Trophoblast cell (in vitro differentiated cells and primary cell): ENCODE measurements at regions not wholly inside any gene's neighbourhood (a gene's known extent, or its start where the extent isn't known, plus 50 kb on each side); places are given as distances from the start of the nearest gene placed in this dataset.

Source experiments
- DNase-seq, 2 donors: peaks; one replicate each; pipeline ENCODE4 v3.0.0-alpha.2; 2016
- H2AFZ ChIP-seq: 2 replicates; pipeline ENCODE4 v1.6.1; 2013; ENCODE audit warnings: low read length, moderate library complexity, mild to moderate bottlenecking; ENCODE audit not compliant: insufficient read depth, poor library complexity
- H2AK5ac ChIP-seq: 2 replicates; pipeline ENCODE4 v1.6.1; 2013; ENCODE audit warnings: mild to moderate bottlenecking, low read length
- H2BK120ac ChIP-seq: 2 replicates; pipeline ENCODE4 v1.6.1; 2013; ENCODE audit warnings: low read length, mild to moderate bottlenecking, moderate library complexity; ENCODE audit not compliant: insufficient read depth, poor library complexity
- H2BK12ac ChIP-seq: 2 replicates; pipeline ENCODE4 v1.6.1; 2013; ENCODE audit warnings: mild to moderate bottlenecking, low read length, moderate library complexity
- H2BK5ac ChIP-seq: 2 replicates; pipeline ENCODE4 v1.6.1; 2013; ENCODE audit warnings: low read length, low read depth, moderate library complexity, mild to moderate bottlenecking; ENCODE audit not compliant: poor library complexity
- H3K14ac ChIP-seq: 2 replicates; pipeline ENCODE4 v1.6.1; 2013; ENCODE audit warnings: mild to moderate bottlenecking, low read length
- H3K18ac ChIP-seq: 2 replicates; pipeline ENCODE4 v1.6.1; 2013; ENCODE audit warnings: mild to moderate bottlenecking, low read length
- H3K23ac ChIP-seq: 2 replicates; pipeline ENCODE4 v1.6.1; 2013; ENCODE audit warnings: low read length
- H3K27ac ChIP-seq: 2 replicates; pipeline ENCODE4 v1.5.1; 2013; ENCODE audit warnings: low read depth, mild to moderate bottlenecking, inconsistent platforms, low read length, moderate library complexity
- H3K27me3 ChIP-seq: 2 replicates; pipeline ENCODE4 v1.6.1; 2013; ENCODE audit warnings: inconsistent platforms, mild to moderate bottlenecking, low read length, moderate library complexity; ENCODE audit not compliant: insufficient read depth
- H3K36me3 ChIP-seq, 2 experiments: 1 replicate in 1 of 2; 2 replicates in 1 of 2; pipeline ENCODE4 v1.6.1; 2013; ENCODE audit warnings: low read length in 2 of 2, mild to moderate bottlenecking in 2 of 2, moderate library complexity in 1 of 2; ENCODE audit not compliant: insufficient read depth in 2 of 2, control insufficient read depth in 1 of 2
- H3K4ac ChIP-seq: 2 replicates; pipeline ENCODE4 v1.6.1; 2013; ENCODE audit warnings: low read depth, mild to moderate bottlenecking, low read length, moderate library complexity
- H3K4me1 ChIP-seq, 2 experiments: 1 replicate in 1 of 2; 2 replicates in 1 of 2; pipeline ENCODE4 v1.6.1; 2013; ENCODE audit warnings: low read length in 2 of 2, mild to moderate bottlenecking in 2 of 2, moderate library complexity in 1 of 2; ENCODE audit not compliant: insufficient read depth in 2 of 2, control insufficient read depth in 1 of 2
- H3K4me2 ChIP-seq: 2 replicates; pipeline ENCODE4 v1.6.1; 2013; ENCODE audit warnings: inconsistent platforms, mild to moderate bottlenecking, low read length, moderate library complexity
- H3K4me3 ChIP-seq: 2 replicates; pipeline ENCODE4 v1.5.1; 2013; ENCODE audit warnings: mild to moderate bottlenecking, low read depth, low read length, inconsistent platforms
- H3K79me1 ChIP-seq: one replicate; pipeline ENCODE4 v1.6.1; 2013; ENCODE audit warnings: low read length
- H3K79me2 ChIP-seq: 2 replicates; pipeline ENCODE4 v1.6.1; 2013; ENCODE audit warnings: low read length, mild to moderate bottlenecking; ENCODE audit not compliant: control insufficient read depth, insufficient read depth, poor library complexity
- H3K9ac ChIP-seq: 2 replicates; pipeline ENCODE4 v1.6.1; 2013; ENCODE audit warnings: mild to moderate bottlenecking, low read length
- H3K9me3 ChIP-seq: 2 replicates; pipeline ENCODE4 v1.6.1; 2013; ENCODE audit warnings: low read depth, mild to moderate bottlenecking, control low read depth, inconsistent platforms, low read length; ENCODE audit not compliant: insufficient read depth
- H4K12ac ChIP-seq: 2 replicates; pipeline ENCODE4 v1.6.1; 2013; ENCODE audit warnings: low read depth, mild to moderate bottlenecking, low read length, moderate library complexity
- H4K8ac ChIP-seq: 2 replicates; pipeline ENCODE4 v1.6.1; 2013; ENCODE audit warnings: low read depth, mild to moderate bottlenecking, low read length, moderate library complexity
- H4K91ac ChIP-seq: one replicate; pipeline ENCODE4 v1.6.1; 2013; ENCODE audit warnings: low read depth, mild to moderate bottlenecking, low read length, moderate library complexity
- WGBS: extraction: QIAGEN DNeasy Blood & Tissue Kit; methylation state at CpG from one replicate; pipeline ENCODE4 v1.1.7; 2013; ENCODE audit warnings: missing lambda C conversion rate; ENCODE audit not compliant: insufficient read length, insufficient coverage; ENCODE audit errors: extremely low coverage; 5-methylcytosine and 5-hydroxymethylcytosine counted together

- no peaks in the 10 kb centered on the region for H3K36me3 ChIP-seq
- no peak overlapping the region for H2BK12ac ChIP-seq
- no peaks in the 10 kb centered on the region for H3K79me1 ChIP-seq
- no peak overlapping the region for H2BK5ac ChIP-seq
- H3K79me2 ChIP-seq, result no peaks in the 10 kb centered on the region
- no peak overlapping the region for H3K4me2 ChIP-seq
- no peak overlapping the region for H3K4ac ChIP-seq
- no peaks in the 10 kb centered on the region for H3K9me3 ChIP-seq
- no CpG with 5 or more reads among the region's 7 CpGs for WGBS
- H3K27me3 ChIP-seq, result no peaks in the 10 kb centered on the region
- no peak overlapping the region for H4K12ac ChIP-seq
- no peak overlapping the region for H3K9ac ChIP-seq
- H3K4me1 ChIP-seq, result no peaks in the 10 kb centered on the region
- no peak overlapping the region for H4K91ac ChIP-seq
- no peak overlapping the region for H2BK120ac ChIP-seq
- H3K14ac ChIP-seq, result no peak overlapping the region
- H4K8ac ChIP-seq, result no peak overlapping the region
- no peak for DNase-seq
- no peak overlapping the region for H3K18ac ChIP-seq
- H2AFZ ChIP-seq, result no peak overlapping the region
- H3K27ac ChIP-seq, result no peak overlapping the region
- no peak overlapping the region for H3K4me3 ChIP-seq
- peak overlapping the region; percentile 61 for H3K23ac ChIP-seq
- H2AK5ac ChIP-seq, result no peak overlapping the region
Observed at GRCh38 chr6:164832410-164832809, 477.0 kb downstream of the C6orf118 start.

GRCh38 chr6:164827537-164827936, 481.9 kb downstream of the C6orf118 start:
- no peak overlapping the region for H4K12ac ChIP-seq
- H3K23ac ChIP-seq, result no peak overlapping the region
- no peak overlapping the region for H2BK12ac ChIP-seq
- no peaks in the 10 kb centered on the region for H3K27me3 ChIP-seq
- H3K9me3 ChIP-seq, result peaks cover 2% of the 10 kb centered on the region
- WGBS, result no CpG with 5 or more reads among the region's 8 CpGs
- H3K79me2 ChIP-seq, result no peaks in the 10 kb centered on the region
- no peak overlapping the region for H3K4me2 ChIP-seq
- no peak overlapping the region for H3K27ac ChIP-seq
- H3K18ac ChIP-seq, result no peak overlapping the region
- H2AFZ ChIP-seq, result no peak overlapping the region
- H3K36me3 ChIP-seq, result no peaks in the 10 kb centered on the region
- H3K14ac ChIP-seq, result no peak overlapping the region
- no peaks in the 10 kb centered on the region for H3K79me1 ChIP-seq
- H3K4ac ChIP-seq, result no peak overlapping the region
- no peaks in the 10 kb centered on the region for H3K4me1 ChIP-seq
- no peak overlapping the region for H2BK5ac ChIP-seq
- DNase-seq, result peak; percentile 1 to 23
- no peak overlapping the region for H3K9ac ChIP-seq
- H2AK5ac ChIP-seq, result no peak overlapping the region
- no peak overlapping the region for H3K4me3 ChIP-seq
- no peak overlapping the region for H2BK120ac ChIP-seq
- H4K8ac ChIP-seq, result no peak overlapping the region
- no peak overlapping the region for H4K91ac ChIP-seq

GRCh38 chr6:164826831-164827468, 482.5 kb downstream of the C6orf118 start:
- Histone ChIP-seq H3K9me3 (peaks cover 2% of the 10 kb centered on the region), H2BK120ac (no peak overlapping the region), H3K14ac (no peak overlapping the region), H3K27ac (no peak overlapping the region), H3K79me2 (no peaks in the 10 kb centered on the region), H3K4me2 (no peak overlapping the region), H3K4me1 (no peaks in the 10 kb centered on the region), H3K18ac (no peak overlapping the region), H2AFZ (no peak overlapping the region), H2AK5ac (no peak overlapping the region), H4K8ac (no peak overlapping the region), H4K12ac (no peak overlapping the region), H4K91ac (no peak overlapping the region), H3K79me1 (no peaks in the 10 kb centered on the region), H3K4me3 (no peak overlapping the region), H3K9ac (no peak overlapping the region), H3K36me3 (no peaks in the 10 kb centered on the region), H2BK5ac (no peak overlapping the region), H3K27me3 (no peaks in the 10 kb centered on the region), H2BK12ac (no peak overlapping the region), H3K23ac (no peak overlapping the region), H3K4ac (no peak overlapping the region)
- no peak for DNase-seq
- WGBS, result no CpG with 5 or more reads among the region's 11 CpGs

DNA sequence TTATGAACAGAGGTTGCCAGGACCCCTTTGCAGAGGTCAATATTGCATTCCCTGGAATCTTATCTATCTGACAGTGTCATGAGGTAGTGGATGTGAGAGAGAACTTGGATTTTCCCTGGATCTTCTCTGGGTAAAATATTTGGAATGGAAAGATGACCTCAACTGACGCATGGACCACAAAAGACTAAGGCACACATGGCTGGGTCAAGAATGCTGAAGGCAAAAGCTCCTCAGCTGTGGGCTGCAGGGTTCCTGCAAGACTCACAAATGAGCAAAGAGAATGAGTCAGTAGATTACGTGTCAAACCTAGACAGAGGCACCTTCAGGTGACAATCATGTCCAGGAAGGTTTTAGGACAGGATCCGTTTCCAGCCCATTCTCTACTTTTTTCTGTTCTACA, 484.0 kb downstream of the C6orf118 start:
- Histone ChIP-seq H4K91ac (no peak overlapping the region), H4K8ac (no peak overlapping the region), H3K23ac (no peak overlapping the region), H3K4me1 (no peaks in the 10 kb centered on the region), H2BK120ac (no peak overlapping the region), H4K12ac (no peak overlapping the region), H2AFZ (no peak overlapping the region), H3K79me2 (no peaks in the 10 kb centered on the region), H3K27ac (no peak overlapping the region), H3K4me2 (no peak overlapping the region), H2BK12ac (no peak overlapping the region), H3K18ac (no peak overlapping the region), H3K4ac (no peak overlapping the region), H3K4me3 (no peak overlapping the region), H3K9ac (no peak overlapping the region), H3K36me3 (no peaks in the 10 kb centered on the region), H2AK5ac (no peak overlapping the region), H3K14ac (no peak overlapping the region), H3K27me3 (no peaks in the 10 kb centered on the region), H3K79me1 (no peaks in the 10 kb centered on the region), H2BK5ac (no peak overlapping the region), H3K9me3 (peaks cover 2% of the 10 kb centered on the region)
- DNase-seq, result peak in 1 of 2 donors; percentile 3
- WGBS, result no CpG with 5 or more reads among the region's 3 CpGs
